Fibroblast of pulmonary artery (primary cell): ENCODE measurements at regions not wholly inside any gene's neighbourhood (a gene's known extent, or its start where the extent isn't known, plus 50 kb on each side); places are given as distances from the start of the nearest gene placed in this dataset.
A peak's percentile ranks its signal among the peaks of the same experiment; 100 is the strongest.

Experiments
- DNase-seq: peaks from one replicate; pipeline ENCODE4 v3.0.0-alpha.2; 2010; ENCODE audit warnings: low read depth
- H3K4me3 ChIP-seq: replicated peaks from 2 replicates; pipeline ENCODE4 v1.5.1; 2011; ENCODE audit warnings: low read depth, mild to moderate bottlenecking, control low read depth, low read length, moderate library complexity
- CTCF ChIP-seq: IDR thresholded peaks from 2 replicates; pipeline ENCODE4 v1.5.1; 2011; ENCODE audit warnings: mild to moderate bottlenecking, control low read depth, low read length, inconsistent platforms; ENCODE audit errors: missing control alignments

- H3K4me3 ChIP-seq: no peak overlapping the region
- no peak for TF ChIP-seq CTCF
- peak; percentile 39 for DNase-seq
Measured at GRCh38 chr6:21914121-21914973, 320.8 kb downstream of the SOX4 start.

- DNase-seq: peak; percentile 22
- peak overlapping the region; percentile 6 for H3K4me3 ChIP-seq
- TF ChIP-seq CTCF: no peak
Measured at GRCh38 chr6:21915707-21916260, 322.2 kb downstream of the SOX4 start.

GRCh38 chr6:21918041-21918440 is 324.5 kb downstream of the SOX4 start:
- TF ChIP-seq CTCF: no peak
- H3K4me3 ChIP-seq: no peak overlapping the region
- no peak for DNase-seq

- H3K4me3 ChIP-seq: no peak overlapping the region
- DNase-seq: no peak
- no peak for TF ChIP-seq CTCF
Measured at GRCh38 chr6:21918666-21919065, 325.1 kb downstream of the SOX4 start.

GRCh38 chr6:21922086-21922485 is 328.5 kb downstream of the SOX4 start:
- H3K4me3 ChIP-seq: no peak overlapping the region
- TF ChIP-seq CTCF: no peak
- DNase-seq: no peak

GRCh38 chr6:21924002-21924401 is 330.5 kb downstream of the SOX4 start:
- no peak for DNase-seq
- TF ChIP-seq CTCF: no peak
- no peak overlapping the region for H3K4me3 ChIP-seq

- DNase-seq: no peak
- TF ChIP-seq CTCF: no peak
- H3K4me3 ChIP-seq: no peak overlapping the region
Measured at GRCh38 chr6:21928827-21929226, 335.3 kb downstream of the SOX4 start.
